GM10248 (cell line): ENCODE measurements at regions not wholly inside any gene's neighbourhood (a gene's known extent, or its start where the extent isn't known, plus 50 kb on each side); places are given as distances from the start of the nearest gene placed in this dataset.

Source experiments
- CTCF ChIA-PET: fragments of 300-600 bp; sonication (Branson Sonifier 250); formaldehyde crosslinking; extraction: SDS; loops from one replicate; lab custom pipeline; 2021; ENCODE audit warnings: antibody characterized with exemption; lab: Yijun Ruan, JAX
- POLR2A ChIA-PET: fragments of 350-650 bp; sonication (Branson Sonifier 250); formaldehyde crosslinking; extraction: SDS; loops from one replicate; lab custom pipeline; 2020; ENCODE audit warnings: antibody characterized with exemption; lab: Yijun Ruan, JAX
- DNase-seq: peaks from one replicate; pipeline ENCODE4 v3.0.0; 2012; ENCODE audit errors: extremely low spot score
- TF ChIP-seq, protein P1 (sequence below): IDR thresholded peaks from 2 replicates; pipeline ENCODE4 v1.5.1; 2012; ENCODE audit warnings: mild to moderate bottlenecking, low read depth; ENCODE audit errors: extremely low read depth, missing control alignments, control extremely low read depth

GRCh38 chr5:57700072-57700471 is 217.5 kb upstream of the ACTBL2 start:
- CTCF ChIA-PET, result no interaction called here
- TF ChIP-seq, protein P1, sequence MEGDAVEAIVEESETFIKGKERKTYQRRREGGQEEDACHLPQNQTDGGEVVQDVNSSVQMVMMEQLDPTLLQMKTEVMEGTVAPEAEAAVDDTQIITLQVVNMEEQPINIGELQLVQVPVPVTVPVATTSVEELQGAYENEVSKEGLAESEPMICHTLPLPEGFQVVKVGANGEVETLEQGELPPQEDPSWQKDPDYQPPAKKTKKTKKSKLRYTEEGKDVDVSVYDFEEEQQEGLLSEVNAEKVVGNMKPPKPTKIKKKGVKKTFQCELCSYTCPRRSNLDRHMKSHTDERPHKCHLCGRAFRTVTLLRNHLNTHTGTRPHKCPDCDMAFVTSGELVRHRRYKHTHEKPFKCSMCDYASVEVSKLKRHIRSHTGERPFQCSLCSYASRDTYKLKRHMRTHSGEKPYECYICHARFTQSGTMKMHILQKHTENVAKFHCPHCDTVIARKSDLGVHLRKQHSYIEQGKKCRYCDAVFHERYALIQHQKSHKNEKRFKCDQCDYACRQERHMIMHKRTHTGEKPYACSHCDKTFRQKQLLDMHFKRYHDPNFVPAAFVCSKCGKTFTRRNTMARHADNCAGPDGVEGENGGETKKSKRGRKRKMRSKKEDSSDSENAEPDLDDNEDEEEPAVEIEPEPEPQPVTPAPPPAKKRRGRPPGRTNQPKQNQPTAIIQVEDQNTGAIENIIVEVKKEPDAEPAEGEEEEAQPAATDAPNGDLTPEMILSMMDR, result no peak
- no peak for DNase-seq
- POLR2A ChIA-PET, result no interaction called here

DNA sequence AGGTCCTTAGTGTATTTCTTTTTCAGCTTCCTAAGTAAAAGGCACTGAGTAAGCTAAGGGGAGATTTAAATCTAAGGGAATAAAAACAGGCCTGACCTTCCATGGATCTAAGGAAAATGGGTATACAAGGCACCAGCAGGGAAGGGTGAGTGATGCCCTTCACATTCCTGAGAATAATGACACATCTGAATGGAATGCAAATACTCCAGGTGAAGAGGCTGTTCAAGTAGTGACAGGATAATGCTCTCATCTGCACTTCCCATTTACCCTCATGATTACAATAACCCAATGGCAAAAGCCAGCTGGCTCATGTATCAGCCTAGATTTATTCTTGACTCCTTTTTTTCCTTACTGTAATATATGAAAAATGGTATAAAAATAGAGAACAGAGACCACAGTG is 216.2 kb upstream of the ACTBL2 start:
- TF ChIP-seq, protein P1, result no peak
- POLR2A ChIA-PET, result no interaction called here
- no peak for DNase-seq
- CTCF ChIA-PET, result interaction anchor here (1.5 kb wide), 1 partner anchor 8 kb away, joined by 3 read pairs; no protein-coding TSS in a partner anchor

- ChIA-PET POLR2A (no interaction called here), CTCF (interaction anchor here (1.5 kb wide), 1 partner anchor 8 kb away, joined by 3 read pairs; no protein-coding TSS in a partner anchor)
- DNase-seq, result no peak
- TF ChIP-seq, protein P1, result no peak
Measured at GRCh38 chr5:57698086-57698485, 215.5 kb upstream of the ACTBL2 start.

- ChIA-PET CTCF (no interaction called here), POLR2A (no interaction called here)
- TF ChIP-seq, protein P1, result no peak
- DNase-seq, result no peak
Measured at GRCh38 chr5:57696825-57697570, 214.4 kb upstream of the ACTBL2 start.

DNA sequence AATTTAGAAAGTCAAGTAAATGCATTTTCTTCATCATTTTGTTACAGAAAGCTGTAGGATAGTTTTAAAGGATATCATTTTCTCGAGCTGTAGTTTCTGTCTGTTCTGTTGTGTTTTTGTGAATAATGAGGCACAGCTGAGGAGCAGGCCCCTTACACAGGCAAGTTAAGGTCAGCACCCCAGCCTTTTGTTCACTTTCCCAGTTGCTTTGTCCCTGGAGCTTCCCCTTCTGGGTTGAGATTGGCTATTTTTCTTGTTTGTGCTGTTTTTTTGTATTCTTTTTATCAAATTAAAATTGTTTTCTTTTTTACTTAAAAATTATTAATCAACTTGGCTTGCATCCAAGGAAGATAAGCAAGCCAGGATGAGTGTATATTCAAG is 213.8 kb upstream of the ACTBL2 start:
- DNase-seq, result no peak
- ChIA-PET POLR2A (no interaction called here), CTCF (no interaction called here)
- TF ChIP-seq, protein P1, result no peak

GRCh38 chr5:57695706-57696388 is 213.2 kb upstream of the ACTBL2 start:
- ChIA-PET POLR2A (no interaction called here), CTCF (no interaction called here)
- TF ChIP-seq, protein P1, result no peak
- DNase-seq, result no peak
